Stimulated activated naive CD8-positive, alpha-beta T cell treated with anti-CD3 and anti-CD28 coated beads, Interleukin-15, amount 100 ng/mL, for 72 hours (primary cell): ENCODE measurements at regions not wholly inside any gene's neighbourhood (a gene's known extent, or its start where the extent isn't known, plus 50 kb on each side); places are given as distances from the start of the nearest gene placed in this dataset.

Source experiments
- ATAC-seq: fragments of 150-1000 bp; cut with Tn5 transposase; 2 replicates; pipeline ENCODE4 v1.10.0; 2021; ENCODE audit warnings: mild to moderate bottlenecking, moderate library complexity
- DNase-seq, 2 donors: peaks; one replicate each; pipeline ENCODE4 v3.0.0; 2021 to 2022
- H3K27ac Mint-ChIP-seq, 2 donors: one replicate each; pipeline ENCODE4 v1.8.0; 2022; ENCODE audit warnings: mild to moderate bottlenecking in 2 of 2, mixed read lengths in 2 of 2, moderate library complexity in 2 of 2
- H3K27me3 Mint-ChIP-seq: one replicate; pipeline ENCODE4 v1.8.0; 2022; ENCODE audit warnings: mixed read lengths
- H3K4me1 Mint-ChIP-seq: one replicate; pipeline ENCODE4 v1.8.0; 2022; ENCODE audit warnings: mild to moderate bottlenecking, mixed read lengths
- H3K4me3 Mint-ChIP-seq, 2 donors: one replicate each; pipeline ENCODE4 v1.8.0; 2022; ENCODE audit warnings: mild to moderate bottlenecking in 2 of 2, mixed read lengths in 2 of 2, moderate library complexity in 1 of 2
- H3K9me3 Mint-ChIP-seq, 2 donors: one replicate each; pipeline ENCODE4 v1.8.0; 2022; ENCODE audit warnings: mixed read lengths in 2 of 2

- ATAC-seq = no peak
- DNase-seq = no peak
- H3K4me3 Mint-ChIP-seq = no peak overlapping the region
- no peak overlapping the region for H3K27ac Mint-ChIP-seq
- no peaks in the 10 kb centered on the region for H3K27me3 Mint-ChIP-seq
- peaks cover 7 to 15% of the 10 kb centered on the region in 2 donors for H3K9me3 Mint-ChIP-seq
- no peaks in the 10 kb centered on the region for H3K4me1 Mint-ChIP-seq
Observed at GRCh38 chr5:60177596-60177995, 284.1 kb upstream of the PDE4D start.

- DNase-seq (no peak), ATAC-seq (no peak)
- Mint-ChIP-seq H3K27ac (no peak overlapping the region), H3K27me3 (no peaks in the 10 kb centered on the region), H3K4me1 (no peaks in the 10 kb centered on the region), H3K9me3 (peaks cover 7 to 19% of the 10 kb centered on the region in 2 donors), H3K4me3 (no peak overlapping the region)
Observed at GRCh38 chr5:60173667-60174066, 280.1 kb upstream of the PDE4D start.

GRCh38 chr5:60163762-60164161 lies 270.2 kb upstream of the PDE4D start:
- H3K9me3 Mint-ChIP-seq = peaks cover 4 to 11% of the 10 kb centered on the region in 2 donors
- DNase-seq (no peak), ATAC-seq (no peak)
- no peaks in the 10 kb centered on the region for H3K4me1 Mint-ChIP-seq
- H3K27ac Mint-ChIP-seq = no peak overlapping the region
- no peaks in the 10 kb centered on the region for H3K27me3 Mint-ChIP-seq
- H3K4me3 Mint-ChIP-seq = no peak overlapping the region

- no peak overlapping the region for H3K27ac Mint-ChIP-seq
- DNase-seq (no peak), ATAC-seq (no peak)
Observed at GRCh38 chr5:60162441-60162840, 268.9 kb upstream of the PDE4D start.

GRCh38 chr5:60161340-60161934 lies 267.9 kb upstream of the PDE4D start:
- DNase-seq = no peak
- H3K27me3 Mint-ChIP-seq = no peaks in the 10 kb centered on the region
- no peaks in the 10 kb centered on the region for H3K4me1 Mint-ChIP-seq
- ATAC-seq = no peak
- no peak overlapping the region for H3K27ac Mint-ChIP-seq
- H3K4me3 Mint-ChIP-seq = no peak overlapping the region
- no peaks in the 10 kb centered on the region for H3K9me3 Mint-ChIP-seq

More at GRCh38 chr5:60162441-60162840, 268.9 kb upstream of the PDE4D start:
- Mint-ChIP-seq H3K9me3 (no peaks in the 10 kb centered on the region), H3K4me3 (no peak overlapping the region), H3K27me3 (no peaks in the 10 kb centered on the region), H3K4me1 (no peaks in the 10 kb centered on the region)

- Mint-ChIP-seq H3K4me1 (no peaks in the 10 kb centered on the region), H3K4me3 (no peak overlapping the region), H3K9me3 (peaks cover 0 to 8% of the 10 kb centered on the region in 2 donors), H3K27ac (no peak overlapping the region), H3K27me3 (no peaks in the 10 kb centered on the region)
- no peak for ATAC-seq
- no peak for DNase-seq
Observed at GRCh38 chr5:60149081-60149480, 255.6 kb upstream of the PDE4D start.

- Mint-ChIP-seq H3K9me3 (peaks cover 0 to 8% of the 10 kb centered on the region in 2 donors), H3K27ac (no peak overlapping the region), H3K4me1 (no peaks in the 10 kb centered on the region), H3K27me3 (no peaks in the 10 kb centered on the region), H3K4me3 (no peak overlapping the region)
- no peak for DNase-seq
- no peak for ATAC-seq
Observed at GRCh38 chr5:60148366-60148765, 254.8 kb upstream of the PDE4D start.

GRCh38 chr5:60147791-60148190 lies 254.3 kb upstream of the PDE4D start:
- no peak for DNase-seq
- Mint-ChIP-seq H3K27ac (no peak overlapping the region), H3K4me3 (no peak overlapping the region), H3K27me3 (no peaks in the 10 kb centered on the region), H3K9me3 (peaks cover 0 to 8% of the 10 kb centered on the region in 2 donors), H3K4me1 (no peaks in the 10 kb centered on the region)
- ATAC-seq = no peak

- DNase-seq (no peak), ATAC-seq (no peak)
- Mint-ChIP-seq H3K4me3 (no peak overlapping the region), H3K9me3 (peaks cover 0 to 4% of the 10 kb centered on the region in 2 donors), H3K27me3 (no peaks in the 10 kb centered on the region), H3K4me1 (no peaks in the 10 kb centered on the region), H3K27ac (no peak overlapping the region)
Observed at GRCh38 chr5:60143942-60144549, 250.5 kb upstream of the PDE4D start.

GRCh38 chr5:60141119-60141518 lies 247.6 kb upstream of the PDE4D start:
- H3K4me1 Mint-ChIP-seq = no peaks in the 10 kb centered on the region
- DNase-seq (no peak), ATAC-seq (no peak)
- H3K27ac Mint-ChIP-seq = no peak overlapping the region
- no peaks in the 10 kb centered on the region for H3K27me3 Mint-ChIP-seq
- no peak overlapping the region for H3K4me3 Mint-ChIP-seq
- peaks cover 0 to 5% of the 10 kb centered on the region in 2 donors for H3K9me3 Mint-ChIP-seq

- ATAC-seq = no peak
- H3K27me3 Mint-ChIP-seq = no peaks in the 10 kb centered on the region
- H3K4me3 Mint-ChIP-seq = no peak overlapping the region
- H3K4me1 Mint-ChIP-seq = no peaks in the 10 kb centered on the region
- no peak for DNase-seq
- H3K9me3 Mint-ChIP-seq = peaks cover 0 to 12% of the 10 kb centered on the region in 2 donors
- H3K27ac Mint-ChIP-seq = no peak overlapping the region
Observed at GRCh38 chr5:60136841-60137240, 243.3 kb upstream of the PDE4D start.

- Mint-ChIP-seq H3K9me3 (peaks cover 9 to 13% of the 10 kb centered on the region in 2 donors), H3K27me3 (no peaks in the 10 kb centered on the region), H3K4me1 (no peaks in the 10 kb centered on the region), H3K4me3 (no peak overlapping the region), H3K27ac (no peak overlapping the region)
- DNase-seq = no peak
- no peak for ATAC-seq
Observed at GRCh38 chr5:60131504-60131903, 238.0 kb upstream of the PDE4D start.

- Mint-ChIP-seq H3K4me3 (no peak overlapping the region), H3K9me3 (peaks cover 9 to 17% of the 10 kb centered on the region in 2 donors), H3K4me1 (no peaks in the 10 kb centered on the region), H3K27me3 (no peaks in the 10 kb centered on the region), H3K27ac (no peak overlapping the region)
- DNase-seq = no peak
- ATAC-seq = no peak
Observed at GRCh38 chr5:60125636-60126035, 232.1 kb upstream of the PDE4D start.

GRCh38 chr5:60102961-60103693 lies 209.6 kb upstream of the PDE4D start:
- no peak overlapping the region for H3K27ac Mint-ChIP-seq
- ATAC-seq (no peak), DNase-seq (no peak)
- peaks cover 12 to 15% of the 10 kb centered on the region in 2 donors for H3K9me3 Mint-ChIP-seq
- no peak overlapping the region for H3K4me3 Mint-ChIP-seq
- H3K4me1 Mint-ChIP-seq = no peaks in the 10 kb centered on the region
- H3K27me3 Mint-ChIP-seq = no peaks in the 10 kb centered on the region

GRCh38 chr5:60101573-60101972 lies 208.0 kb upstream of the PDE4D start:
- Mint-ChIP-seq H3K4me1 (no peaks in the 10 kb centered on the region), H3K27ac (no peak overlapping the region), H3K27me3 (no peaks in the 10 kb centered on the region), H3K9me3 (peaks cover 12 to 15% of the 10 kb centered on the region in 2 donors), H3K4me3 (no peak overlapping the region)
- DNase-seq = no peak
- ATAC-seq = no peak

GRCh38 chr5:60092671-60093422 lies 199.3 kb upstream of the PDE4D start:
- ATAC-seq = no peak
- no peaks in the 10 kb centered on the region for H3K27me3 Mint-ChIP-seq
- no peaks in the 10 kb centered on the region for H3K4me1 Mint-ChIP-seq
- H3K9me3 Mint-ChIP-seq = peaks cover 5 to 14% of the 10 kb centered on the region in 2 donors
- no peak overlapping the region for H3K27ac Mint-ChIP-seq
- H3K4me3 Mint-ChIP-seq = no peak overlapping the region
- no peak for DNase-seq
